HEK293 (cell line): ENCODE measurements at regions not wholly inside any gene's neighbourhood (a gene's known extent, or its start where the extent isn't known, plus 50 kb on each side); places are given as distances from the start of the nearest gene placed in this dataset.

ENCODE experiments used
- CTCF ChIA-PET: fragments of 350-600 bp; formaldehyde crosslinking; extraction: SDS; loops from one replicate; lab custom pipeline; 2021; ENCODE audit warnings: antibody characterized with exemption; lab: Yijun Ruan, JAX
- POLR2A ChIA-PET: fragments of 300-600 bp; formaldehyde crosslinking; extraction: SDS; loops from one replicate; lab custom pipeline; 2020; ENCODE audit warnings: antibody characterized with exemption, inconsistent platforms; lab: Yijun Ruan, JAX
- H3K27ac ChIP-seq: fragments of 200-500 bp; sonication (Bioruptor generic); 2 replicates; pipeline ENCODE4 v1.5.1; 2014; ENCODE audit warnings: low read depth, low read length, control low read depth, inconsistent platforms; ENCODE audit errors: extremely low read depth
- H3K36me3 ChIP-seq, 2 experiments: fragments of 200-500 bp in 1 of 2; sonication (Bioruptor generic) in 1 of 2; 1 replicate in 1 of 2; 2 replicates in 1 of 2; pipeline ENCODE4 v1.5.1; 2014 to 2017; ENCODE audit warnings: inconsistent platforms in 2 of 2, low read length in 2 of 2; ENCODE audit not compliant: control insufficient read depth in 2 of 2, insufficient read depth in 1 of 2
- H3K4me1 ChIP-seq: fragments of 200-500 bp; sonication (Bioruptor generic); 2 replicates; pipeline ENCODE4 v1.5.1; 2014; ENCODE audit warnings: mild to moderate bottlenecking, low read length, inconsistent platforms; ENCODE audit not compliant: control insufficient read depth, insufficient read depth
- H3K4me3 ChIP-seq: 2 replicates; pipeline ENCODE4 v1.5.1; 2011; ENCODE audit warnings: low read depth, mild to moderate bottlenecking, control low read depth, low read length, moderate library complexity
- H3K9me3 ChIP-seq: fragments of 200-500 bp; sonication (Bioruptor generic); 2 replicates; pipeline ENCODE4 v1.5.1; 2014; ENCODE audit warnings: low read depth, low read length, inconsistent platforms; ENCODE audit not compliant: control insufficient read depth, insufficient read depth
- GLI4 ChIP-seq: fragments of 450-650 bp; formaldehyde crosslinking; IDR thresholded peaks from 2 replicates; pipeline ENCODE4 v1.5.1; 2016; ENCODE audit warnings: missing biosample characterization, missing genetic modification characterization
- KLF9 ChIP-seq: fragments of 450-650 bp; formaldehyde crosslinking; IDR thresholded peaks from 2 replicates; pipeline ENCODE4 v1.5.1; 2016; ENCODE audit warnings: missing biosample characterization, missing genetic modification characterization, low read depth
- MZF1 ChIP-seq: fragments of 450-650 bp; formaldehyde crosslinking; IDR thresholded peaks from 2 replicates; pipeline ENCODE4 v1.5.1; 2017; ENCODE audit warnings: missing biosample characterization, missing genetic modification characterization, borderline replicate concordance
- SETDB1 ChIP-seq: IDR thresholded peaks from one replicate; pipeline ENCODE4 v1.6.1; 2017; ENCODE audit warnings: mild to moderate bottlenecking, low read length, moderate library complexity, mixed read lengths; ENCODE audit not compliant: insufficient read length
- SP3 ChIP-seq: fragments of 450-650 bp; formaldehyde crosslinking; IDR thresholded peaks from 2 replicates; pipeline ENCODE4 v1.5.1; 2016; ENCODE audit warnings: missing biosample characterization, missing genetic modification characterization
- ZBTB48 ChIP-seq: fragments of 450-650 bp; formaldehyde crosslinking; IDR thresholded peaks from 2 replicates; pipeline ENCODE4 v1.5.1; 2016; ENCODE audit warnings: missing biosample characterization, missing genetic modification characterization
- ZBTB49 ChIP-seq: fragments of 450-650 bp; formaldehyde crosslinking; IDR thresholded peaks from 2 replicates; pipeline ENCODE4 v1.5.1; 2016; ENCODE audit warnings: missing biosample characterization, missing genetic modification characterization, low read depth
- ZBTB7A ChIP-seq: fragments of 450-650 bp; formaldehyde crosslinking; IDR thresholded peaks from 2 replicates; pipeline ENCODE4 v1.5.1; 2016; ENCODE audit warnings: low read depth, missing biosample characterization, missing genetic modification characterization
- ZFP3 ChIP-seq: fragments of 450-650 bp; formaldehyde crosslinking; IDR thresholded peaks from 2 replicates; pipeline ENCODE4 v1.5.1; 2016; ENCODE audit warnings: low read depth, missing biosample characterization, missing genetic modification characterization
- ZNF10 ChIP-seq: fragments of 450-650 bp; formaldehyde crosslinking; IDR thresholded peaks from 2 replicates; pipeline ENCODE4 v1.5.1; 2017; ENCODE audit warnings: missing biosample characterization, missing genetic modification characterization
- ZNF157 ChIP-seq: fragments of 450-650 bp; formaldehyde crosslinking; IDR thresholded peaks from 2 replicates; pipeline ENCODE4 v1.5.1; 2016; ENCODE audit warnings: missing biosample characterization, missing genetic modification characterization
- ZNF2 ChIP-seq: fragments of 450-650 bp; formaldehyde crosslinking; IDR thresholded peaks from 2 replicates; pipeline ENCODE4 v1.5.1; 2016; ENCODE audit warnings: missing biosample characterization, missing genetic modification characterization
- ZNF23 ChIP-seq: fragments of 450-650 bp; formaldehyde crosslinking; IDR thresholded peaks from 2 replicates; pipeline ENCODE4 v1.5.1; 2016; ENCODE audit warnings: missing biosample characterization, missing genetic modification characterization, borderline replicate concordance
- ZNF510 ChIP-seq: fragments of 450-650 bp; formaldehyde crosslinking; IDR thresholded peaks from 2 replicates; pipeline ENCODE4 v1.5.1; 2018; ENCODE audit warnings: mild to moderate bottlenecking, missing genetic modification characterization, missing biosample characterization; ENCODE audit not compliant: insufficient replicate concordance
- ZNF560 ChIP-seq: fragments of 450-650 bp; formaldehyde crosslinking; IDR thresholded peaks from 2 replicates; pipeline ENCODE4 v1.5.1; 2017; ENCODE audit warnings: missing biosample characterization, missing genetic modification characterization, borderline replicate concordance
- ZSCAN30 ChIP-seq: fragments of 450-650 bp; IDR thresholded peaks from 2 replicates; pipeline ENCODE4 v1.5.1; 2018; ENCODE audit warnings: missing biosample characterization, mild to moderate bottlenecking, missing genetic modification characterization, moderate library complexity
- TF ChIP-seq, protein P1 (sequence below): fragments of 450-650 bp; formaldehyde crosslinking; IDR thresholded peaks from 2 replicates; pipeline ENCODE4; 2016; ENCODE audit warnings: missing biosample characterization, missing genetic modification characterization
- TF ChIP-seq, protein P2 (sequence below): fragments of 450-650 bp; formaldehyde crosslinking; IDR thresholded peaks from 2 replicates; pipeline ENCODE4 v1.5.1; 2016; ENCODE audit warnings: missing biosample characterization, missing genetic modification characterization
- TF ChIP-seq, protein P3 (sequence below): fragments of 450-650 bp; formaldehyde crosslinking; IDR thresholded peaks from 2 replicates; pipeline ENCODE4 v1.5.1; 2017; ENCODE audit warnings: missing biosample characterization, missing genetic modification characterization

- no peak overlapping the region for H3K4me3 ChIP-seq
- H3K36me3 ChIP-seq: no peaks in the 10 kb centered on the region
- TF ChIP-seq, protein P1, sequence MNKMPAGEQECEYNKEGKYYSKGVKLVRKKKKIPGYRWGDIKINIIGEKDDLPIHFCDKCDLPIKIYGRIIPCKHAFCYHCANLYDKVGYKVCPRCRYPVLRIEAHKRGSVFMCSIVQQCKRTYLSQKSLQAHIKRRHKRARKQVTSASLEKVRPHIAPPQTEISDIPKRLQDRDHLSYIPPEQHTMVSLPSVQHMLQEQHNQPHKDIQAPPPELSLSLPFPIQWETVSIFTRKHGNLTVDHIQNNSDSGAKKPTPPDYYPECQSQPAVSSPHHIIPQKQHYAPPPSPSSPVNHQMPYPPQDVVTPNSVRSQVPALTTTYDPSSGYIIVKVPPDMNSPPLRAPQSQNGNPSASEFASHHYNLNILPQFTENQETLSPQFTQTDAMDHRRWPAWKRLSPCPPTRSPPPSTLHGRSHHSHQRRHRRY: no peak
- no peak for TF ChIP-seq SP3
- no peak for TF ChIP-seq ZBTB49 (tag by site-specific recombination)
- no peak for TF ChIP-seq MZF1 (tag by site-specific recombination)
- TF ChIP-seq ZNF23 (tag by site-specific recombination): no peak
- TF ChIP-seq SETDB1: no peak
- no peak for TF ChIP-seq ZBTB7A (tag by site-specific recombination)
- no peak for TF ChIP-seq ZNF560 (tag by site-specific recombination)
- no peak for TF ChIP-seq ZSCAN30 (tag by site-specific recombination)
- no peak for TF ChIP-seq ZNF2 (tag by site-specific recombination)
- TF ChIP-seq ZNF10 (tag by site-specific recombination): no peak
- TF ChIP-seq ZFP3 (tag by site-specific recombination): no peak
- TF ChIP-seq KLF9 (tag by site-specific recombination): no peak
- no peak for TF ChIP-seq ZBTB48 (tag by site-specific recombination)
- TF ChIP-seq, protein P2, sequence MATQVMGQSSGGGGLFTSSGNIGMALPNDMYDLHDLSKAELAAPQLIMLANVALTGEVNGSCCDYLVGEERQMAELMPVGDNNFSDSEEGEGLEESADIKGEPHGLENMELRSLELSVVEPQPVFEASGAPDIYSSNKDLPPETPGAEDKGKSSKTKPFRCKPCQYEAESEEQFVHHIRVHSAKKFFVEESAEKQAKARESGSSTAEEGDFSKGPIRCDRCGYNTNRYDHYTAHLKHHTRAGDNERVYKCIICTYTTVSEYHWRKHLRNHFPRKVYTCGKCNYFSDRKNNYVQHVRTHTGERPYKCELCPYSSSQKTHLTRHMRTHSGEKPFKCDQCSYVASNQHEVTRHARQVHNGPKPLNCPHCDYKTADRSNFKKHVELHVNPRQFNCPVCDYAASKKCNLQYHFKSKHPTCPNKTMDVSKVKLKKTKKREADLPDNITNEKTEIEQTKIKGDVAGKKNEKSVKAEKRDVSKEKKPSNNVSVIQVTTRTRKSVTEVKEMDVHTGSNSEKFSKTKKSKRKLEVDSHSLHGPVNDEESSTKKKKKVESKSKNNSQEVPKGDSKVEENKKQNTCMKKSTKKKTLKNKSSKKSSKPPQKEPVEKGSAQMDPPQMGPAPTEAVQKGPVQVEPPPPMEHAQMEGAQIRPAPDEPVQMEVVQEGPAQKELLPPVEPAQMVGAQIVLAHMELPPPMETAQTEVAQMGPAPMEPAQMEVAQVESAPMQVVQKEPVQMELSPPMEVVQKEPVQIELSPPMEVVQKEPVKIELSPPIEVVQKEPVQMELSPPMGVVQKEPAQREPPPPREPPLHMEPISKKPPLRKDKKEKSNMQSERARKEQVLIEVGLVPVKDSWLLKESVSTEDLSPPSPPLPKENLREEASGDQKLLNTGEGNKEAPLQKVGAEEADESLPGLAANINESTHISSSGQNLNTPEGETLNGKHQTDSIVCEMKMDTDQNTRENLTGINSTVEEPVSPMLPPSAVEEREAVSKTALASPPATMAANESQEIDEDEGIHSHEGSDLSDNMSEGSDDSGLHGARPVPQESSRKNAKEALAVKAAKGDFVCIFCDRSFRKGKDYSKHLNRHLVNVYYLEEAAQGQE: no peak
- CTCF ChIA-PET: no interaction called here
- no peaks in the 10 kb centered on the region for H3K4me1 ChIP-seq
- no peaks in the 10 kb centered on the region for H3K9me3 ChIP-seq
- H3K27ac ChIP-seq: no peak overlapping the region
- POLR2A ChIA-PET: no interaction called here
Observed at GRCh38 chr4:26194764-26195163, 126.0 kb upstream of the RBPJ start.

DNA sequence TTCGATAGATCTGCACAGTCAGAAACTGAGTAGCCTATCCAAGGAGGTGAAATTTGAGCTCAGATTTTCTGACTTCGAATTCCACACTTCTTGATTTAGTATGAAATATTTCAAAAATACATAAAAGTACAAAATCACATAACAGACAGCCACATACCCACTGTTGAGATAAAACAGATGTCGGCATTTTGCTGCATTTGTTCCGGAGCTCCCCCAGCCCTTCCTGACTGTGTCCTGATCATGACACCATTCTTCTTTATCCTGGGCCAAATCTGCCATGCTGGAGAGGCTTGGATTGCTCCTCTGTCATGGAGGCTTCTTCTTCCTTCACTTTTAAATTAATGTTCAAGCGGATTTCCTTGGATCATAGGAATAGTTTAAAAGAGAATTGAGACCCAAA, 124.2 kb upstream of the RBPJ start:
- TF ChIP-seq ZNF157 (tag by site-specific recombination): no peak
- TF ChIP-seq GLI4 (tag by site-specific recombination): no peak
- TF ChIP-seq ZNF510 (tag by site-specific recombination): no peak
- TF ChIP-seq, protein P3, sequence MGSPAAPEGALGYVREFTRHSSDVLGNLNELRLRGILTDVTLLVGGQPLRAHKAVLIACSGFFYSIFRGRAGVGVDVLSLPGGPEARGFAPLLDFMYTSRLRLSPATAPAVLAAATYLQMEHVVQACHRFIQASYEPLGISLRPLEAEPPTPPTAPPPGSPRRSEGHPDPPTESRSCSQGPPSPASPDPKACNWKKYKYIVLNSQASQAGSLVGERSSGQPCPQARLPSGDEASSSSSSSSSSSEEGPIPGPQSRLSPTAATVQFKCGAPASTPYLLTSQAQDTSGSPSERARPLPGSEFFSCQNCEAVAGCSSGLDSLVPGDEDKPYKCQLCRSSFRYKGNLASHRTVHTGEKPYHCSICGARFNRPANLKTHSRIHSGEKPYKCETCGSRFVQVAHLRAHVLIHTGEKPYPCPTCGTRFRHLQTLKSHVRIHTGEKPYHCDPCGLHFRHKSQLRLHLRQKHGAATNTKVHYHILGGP (tag by site-specific recombination): no peak
- CTCF ChIA-PET: no interaction called here

More for the DNA sequence above, 124.2 kb upstream of the RBPJ start:
- no peaks in the 10 kb centered on the region for H3K36me3 ChIP-seq
- H3K4me1 ChIP-seq: no peaks in the 10 kb centered on the region
- H3K9me3 ChIP-seq: no peaks in the 10 kb centered on the region
- no peak overlapping the region for H3K27ac ChIP-seq
- no peak overlapping the region for H3K4me3 ChIP-seq
- POLR2A ChIA-PET: no interaction called here
